Inflammatory macrophage treated with lipopolysaccharide for 4 hours (primary cell): ENCODE measurements at regions not wholly inside any gene's neighbourhood (a gene's known extent, or its start where the extent isn't known, plus 50 kb on each side); places are given as distances from the start of the nearest gene placed in this dataset.

ENCODE experiments used
- DNase-seq: peaks from one replicate; pipeline ENCODE4 v3.0.0-alpha.2; 2020

DNA sequence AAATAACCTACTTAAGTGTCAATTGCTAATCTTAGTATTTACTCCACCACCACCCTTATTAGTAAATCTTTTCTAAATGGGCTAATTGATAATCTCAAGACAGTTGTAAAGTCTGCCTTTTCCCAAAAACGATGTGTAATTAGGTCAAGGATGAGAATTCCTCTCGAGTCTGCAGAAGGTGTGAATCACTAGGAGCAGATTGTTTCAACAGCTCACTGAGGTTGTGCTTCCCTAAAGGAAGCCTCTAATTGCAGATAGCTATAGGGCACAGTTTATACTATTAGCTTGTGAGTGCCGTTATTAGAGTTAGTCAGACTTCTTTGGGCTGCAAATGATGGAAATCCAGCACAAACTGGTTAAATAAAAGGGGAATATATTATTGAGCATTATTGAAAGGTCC is 84.9 kb downstream of the C11orf91 start:
- no peak for DNase-seq

DNA sequence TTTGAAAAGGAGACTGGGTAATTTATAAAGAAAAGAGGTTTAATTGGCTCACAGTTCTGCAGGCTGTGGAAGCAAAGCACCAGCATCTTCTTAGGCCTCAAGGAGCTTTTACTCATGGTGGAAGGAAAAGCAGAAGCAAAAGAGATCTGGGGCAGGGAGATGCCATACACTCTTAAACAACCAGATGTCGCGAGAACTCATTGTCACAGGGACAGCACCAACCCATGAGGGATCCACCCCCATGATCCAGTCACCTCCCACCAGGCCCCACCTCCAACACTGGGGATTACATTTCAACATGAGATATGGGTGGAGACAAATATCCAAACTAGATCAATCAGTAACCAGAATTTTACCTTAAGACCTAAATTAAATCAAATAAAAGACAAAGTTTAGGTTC is 87.2 kb downstream of the C11orf91 start:
- DNase-seq, result no peak

DNA sequence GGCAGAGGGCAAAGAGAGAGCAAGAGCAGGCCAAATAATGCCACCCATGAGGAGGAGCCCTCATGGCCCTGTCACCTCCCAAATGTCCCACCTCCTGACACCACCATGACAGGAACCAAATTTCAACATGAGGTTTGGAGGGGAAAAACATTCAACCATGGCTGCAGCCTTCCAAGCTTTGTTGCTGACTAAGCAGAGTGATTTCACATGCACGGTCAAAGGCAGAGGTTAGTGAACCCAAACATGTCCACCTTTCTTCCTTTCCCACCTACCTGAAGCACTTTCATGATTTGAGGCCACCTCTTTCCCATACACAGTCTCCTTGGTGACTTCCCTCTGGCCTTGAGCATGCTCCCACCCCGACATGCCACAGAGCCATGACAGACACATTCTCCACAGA is 89.7 kb downstream of the C11orf91 start:
- DNase-seq, result no peak

DNA sequence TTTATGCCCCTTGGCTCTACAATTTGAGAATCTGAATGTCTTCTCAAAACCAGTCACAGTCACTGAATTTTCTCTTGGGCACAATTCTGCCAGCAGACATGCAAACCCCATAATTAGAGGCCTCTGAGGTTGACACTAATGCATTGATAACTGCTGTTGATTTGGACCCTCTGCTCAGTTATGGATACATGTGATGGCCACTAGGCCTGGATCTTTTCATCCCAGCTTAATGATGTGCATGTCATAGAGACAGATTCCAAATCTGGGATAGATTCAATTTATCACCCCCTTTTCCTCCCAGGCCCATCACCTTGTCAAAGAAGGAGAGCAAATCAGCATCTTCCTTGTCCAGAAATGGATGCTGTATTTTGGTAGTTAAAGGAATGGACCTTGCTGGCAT is 92.2 kb downstream of the C11orf91 start:
- DNase-seq, result no peak

DNA sequence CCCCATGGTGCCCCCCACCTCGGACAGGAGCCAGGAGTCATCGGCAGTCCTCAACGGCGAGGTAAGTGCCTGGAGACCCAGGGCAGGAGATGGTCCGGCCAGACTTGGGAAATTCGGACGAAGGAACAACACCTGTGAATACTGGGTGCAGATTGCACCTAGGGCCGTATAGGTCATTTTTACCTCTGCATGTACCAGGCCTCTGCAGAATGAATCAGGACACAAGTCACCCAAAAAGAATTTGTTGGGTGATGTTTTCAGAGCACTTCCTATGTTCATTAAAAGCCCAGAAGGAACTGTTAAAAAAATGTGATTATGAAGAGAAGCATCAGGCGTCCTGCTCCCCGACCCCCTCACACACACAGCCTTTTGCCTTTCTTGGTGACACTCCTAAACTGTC is 93.9 kb downstream of the C11orf91 start:
- no peak for DNase-seq

DNA sequence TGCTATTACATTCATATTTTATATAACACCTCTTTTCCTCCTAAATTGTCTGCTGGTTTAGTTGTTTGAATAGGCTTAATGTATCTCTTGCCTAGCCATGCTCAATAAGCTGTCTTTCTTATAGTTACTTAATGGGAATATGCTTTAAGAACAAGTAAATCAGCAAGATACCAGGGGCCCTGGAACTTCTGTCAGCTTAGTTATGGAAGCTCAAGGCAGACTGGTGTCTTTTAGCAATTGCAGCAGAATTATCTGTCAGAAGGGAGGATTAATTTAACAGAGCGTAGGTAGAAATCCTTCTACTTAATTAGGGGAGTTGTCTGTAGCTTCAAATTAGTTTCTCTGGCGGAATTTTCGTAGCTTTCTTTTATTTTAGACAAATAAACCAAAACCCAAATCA is 94.9 kb downstream of the C11orf91 start:
- DNase-seq, result no peak

DNA sequence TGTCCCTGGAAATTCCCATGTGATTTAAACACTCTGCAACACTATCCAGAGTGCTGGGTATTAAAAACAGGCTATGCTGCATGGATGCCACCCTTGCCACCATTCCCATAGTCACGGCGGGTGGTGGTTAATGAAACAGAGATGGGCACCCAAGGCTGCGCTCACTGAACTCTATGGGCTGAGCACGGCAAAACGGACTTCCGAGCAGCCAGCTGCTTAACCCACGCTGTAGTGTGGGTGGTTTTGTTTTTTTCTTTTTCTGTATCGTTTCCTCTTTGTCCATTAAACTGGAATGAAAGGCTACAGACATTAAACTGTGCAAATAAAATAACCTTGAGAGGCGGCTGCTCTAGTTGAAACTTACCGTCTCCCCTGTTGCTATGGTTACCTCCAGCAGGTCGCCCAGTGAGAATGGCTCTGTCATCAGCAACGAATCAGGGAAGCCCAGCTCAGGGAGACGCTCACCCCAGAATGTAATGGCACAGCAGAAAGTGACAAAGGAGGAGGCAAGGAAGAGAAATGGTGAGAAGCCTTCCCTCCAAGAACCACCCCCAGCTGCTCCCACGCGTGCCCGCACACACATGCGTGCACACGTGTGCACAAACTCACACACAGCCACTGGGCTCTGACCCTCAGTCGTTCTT is 102.1 kb downstream of the C11orf91 start:
- no peak for DNase-seq

DNA sequence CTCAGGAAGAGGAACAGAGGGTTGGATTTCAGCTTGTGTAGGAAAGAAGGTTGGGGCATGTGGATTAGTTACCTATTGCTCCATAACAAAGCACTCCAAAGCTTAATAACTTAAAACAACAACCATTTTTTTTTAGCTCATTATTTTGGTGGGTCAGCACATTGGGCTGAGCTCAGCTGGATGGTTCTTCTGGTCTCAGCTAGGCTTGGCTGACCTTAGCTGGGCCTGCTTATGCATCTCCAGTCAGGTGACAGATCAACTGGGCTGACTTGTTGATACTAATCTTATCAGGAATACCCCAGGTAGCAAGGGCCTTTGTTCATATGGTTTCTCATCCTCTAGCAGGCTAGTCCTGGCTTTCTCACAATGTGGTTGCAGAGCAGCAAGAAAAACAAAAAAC is 106.4 kb downstream of the C11orf91 start:
- DNase-seq, result no peak

DNA sequence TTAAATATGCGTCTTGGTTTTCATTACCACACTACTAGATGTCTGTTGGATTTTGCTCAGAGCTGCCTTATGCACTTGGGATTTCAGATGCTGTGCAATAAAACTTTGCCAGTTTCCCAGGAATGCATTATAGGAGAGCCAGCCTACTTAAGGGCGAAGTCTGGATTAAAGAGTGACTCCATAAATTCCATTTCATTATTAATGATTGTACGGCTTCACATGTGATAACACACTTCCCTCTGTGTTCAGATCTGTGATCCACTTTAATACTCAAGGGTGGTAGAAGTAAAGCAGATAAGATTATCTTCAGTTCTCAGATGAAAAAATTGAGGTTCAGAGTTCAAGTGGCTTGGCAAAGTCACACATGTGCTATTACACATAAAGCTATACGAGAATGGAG is 110.2 kb downstream of the C11orf91 start:
- DNase-seq, result no peak

DNA sequence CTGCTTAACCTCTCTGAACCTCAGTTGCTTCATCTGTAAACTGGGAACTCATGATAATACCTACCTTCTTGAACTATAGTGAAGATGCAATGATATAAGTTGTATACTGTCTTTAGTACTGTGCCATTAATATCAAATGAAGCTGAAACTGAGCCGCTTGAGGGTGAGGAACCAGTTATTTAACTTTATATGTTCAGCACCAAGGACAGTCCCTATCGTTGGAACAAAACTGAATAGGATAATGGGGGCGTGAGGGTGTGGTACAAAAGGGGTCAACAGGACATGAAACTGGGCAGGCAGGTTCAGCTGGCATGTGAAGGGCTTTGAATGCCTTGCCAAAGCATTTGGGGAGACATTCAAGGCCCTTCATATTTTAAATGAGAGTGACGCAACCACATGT is 112.6 kb downstream of the C11orf91 start:
- DNase-seq, result no peak

DNA sequence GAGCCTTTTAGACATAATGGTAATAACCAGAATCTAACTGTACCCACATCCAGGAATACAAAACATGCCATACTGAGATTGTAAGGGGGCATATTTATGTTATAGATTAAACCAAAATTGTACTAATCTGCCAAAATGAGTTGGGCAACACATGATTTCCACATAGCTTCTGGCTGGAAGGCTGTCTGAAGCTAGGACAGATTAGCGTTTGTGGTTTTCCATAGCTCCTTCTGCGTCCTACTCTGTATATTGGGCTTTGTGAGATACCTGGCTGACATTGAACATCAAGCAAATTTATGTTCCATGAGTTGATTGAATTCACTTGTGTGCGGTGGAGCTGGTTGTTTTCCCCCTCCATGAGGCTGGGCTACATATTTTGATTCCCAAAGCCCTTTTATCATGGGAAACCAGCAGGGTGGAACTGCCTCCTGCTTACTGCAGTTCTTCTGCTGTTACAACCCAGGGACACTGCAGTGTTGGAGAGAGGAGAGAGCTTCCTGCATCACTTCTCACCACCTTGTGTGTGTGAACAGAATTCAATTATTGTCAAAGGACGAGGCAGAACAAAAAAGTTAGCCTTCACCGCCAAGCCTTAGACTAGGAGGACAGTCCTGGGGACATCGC is 114.9 kb downstream of the C11orf91 start:
- no peak for DNase-seq

DNA sequence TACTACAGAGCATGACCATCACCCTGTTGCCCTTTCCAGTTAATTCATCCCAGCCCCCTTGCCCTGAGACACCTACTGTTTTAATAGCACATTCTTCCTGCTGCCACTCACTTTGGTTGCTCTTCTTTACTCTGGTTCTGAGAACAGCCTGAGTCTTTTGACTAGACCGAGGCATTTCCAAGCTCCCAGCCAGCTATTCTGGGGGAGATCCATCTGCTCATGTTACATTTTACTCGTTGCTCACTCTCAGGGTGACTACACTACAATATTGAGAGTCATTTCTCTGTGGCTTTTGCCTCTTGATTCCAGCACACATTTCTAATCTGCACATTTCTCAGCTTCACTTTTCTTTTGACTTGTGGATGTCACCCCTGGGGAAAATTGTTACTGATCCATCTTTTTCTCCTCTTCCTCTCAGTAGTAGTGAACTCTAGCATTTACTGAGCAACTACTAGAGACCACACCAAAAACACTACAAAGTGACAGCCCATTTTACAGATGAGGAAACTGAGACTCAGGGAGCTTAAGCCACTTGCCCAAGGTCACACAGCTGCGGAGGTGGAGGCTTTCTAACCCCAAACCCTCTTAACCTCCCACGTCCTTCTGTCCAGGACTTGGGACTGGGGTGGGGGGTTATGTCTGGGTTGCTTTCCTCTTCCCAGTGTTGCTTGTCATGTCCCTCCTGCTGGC is 117.8 kb downstream of the C11orf91 start:
- DNase-seq, result no peak

DNA sequence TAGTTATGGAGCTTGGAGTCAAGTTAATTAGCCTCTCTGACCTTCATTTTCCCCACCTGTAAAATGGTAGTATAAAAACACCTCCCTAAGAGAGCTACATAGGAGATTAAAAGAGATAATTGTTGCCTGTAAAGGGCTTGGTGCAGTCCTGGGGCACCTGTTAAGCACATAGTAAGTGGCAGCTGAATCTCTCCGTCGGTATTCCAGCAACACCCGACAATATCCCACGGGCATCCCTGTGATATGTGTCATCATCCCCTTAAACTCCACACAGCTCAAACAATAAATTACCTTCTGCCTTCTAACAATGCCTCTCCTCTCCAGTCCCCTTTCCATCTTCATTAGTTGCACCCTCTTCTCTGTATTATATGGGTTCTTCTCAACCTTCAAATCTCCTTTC is 121.5 kb downstream of the C11orf91 start:
- DNase-seq, result no peak

DNA sequence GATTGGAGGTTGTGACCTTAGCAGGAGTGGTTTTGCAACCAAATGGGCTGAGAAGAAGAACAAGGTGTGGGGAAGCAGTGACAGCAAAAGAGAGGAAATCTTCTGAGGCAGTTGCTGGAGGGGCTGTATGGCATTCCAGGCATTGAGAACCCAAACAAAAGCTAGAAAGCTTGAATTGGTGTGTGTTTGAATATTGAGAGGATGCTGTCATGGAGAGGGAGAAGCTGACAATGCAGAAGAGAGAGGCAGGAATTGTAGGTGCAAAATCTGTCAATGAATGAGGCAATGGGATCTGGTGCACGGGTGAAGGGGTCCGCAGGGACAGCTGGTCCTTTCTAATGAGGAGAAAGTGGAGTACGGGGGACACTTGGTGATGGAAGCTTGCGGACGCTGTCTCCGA is 123.4 kb downstream of the C11orf91 start:
- DNase-seq, result no peak

DNA sequence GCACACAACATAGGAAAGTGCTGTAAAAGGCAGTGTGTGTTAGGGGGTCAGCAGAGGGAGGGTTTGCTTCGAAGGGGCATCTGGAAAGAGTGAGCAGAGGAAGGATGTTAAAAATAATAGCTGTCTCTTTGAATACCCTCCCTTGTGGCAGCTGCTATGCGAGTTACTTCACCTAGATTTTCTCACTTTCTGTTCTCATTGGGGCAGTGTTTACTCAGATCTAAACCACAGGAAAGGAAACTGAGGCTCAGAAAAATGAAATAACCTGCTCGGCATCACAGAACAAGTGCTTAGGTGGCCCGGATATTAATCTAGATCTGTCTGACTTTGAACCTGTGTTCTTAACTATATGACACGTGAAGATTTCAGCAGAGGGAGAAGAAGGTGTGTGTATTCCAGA is 125.3 kb downstream of the C11orf91 start:
- no peak for DNase-seq

DNA sequence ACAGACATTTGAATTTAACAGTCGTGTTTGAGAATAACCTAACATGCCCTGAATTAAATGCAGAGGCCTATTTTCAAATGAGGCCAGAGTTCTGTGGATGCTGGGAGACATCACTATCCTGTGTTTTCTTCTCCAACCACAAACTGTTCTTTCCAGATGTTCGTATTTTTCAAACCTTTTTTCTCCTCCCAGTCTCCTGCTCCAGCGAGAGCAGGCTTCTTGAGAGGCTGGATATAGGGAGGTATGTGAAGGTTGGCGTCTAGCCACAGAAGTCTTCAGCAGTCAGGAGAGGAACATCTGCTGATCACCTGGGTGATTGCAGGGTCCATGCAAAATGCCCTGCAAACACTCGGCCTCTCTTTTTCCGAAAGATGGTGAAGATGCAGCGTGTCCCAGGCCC is 126.3 kb downstream of the C11orf91 start:
- no peak for DNase-seq

DNA sequence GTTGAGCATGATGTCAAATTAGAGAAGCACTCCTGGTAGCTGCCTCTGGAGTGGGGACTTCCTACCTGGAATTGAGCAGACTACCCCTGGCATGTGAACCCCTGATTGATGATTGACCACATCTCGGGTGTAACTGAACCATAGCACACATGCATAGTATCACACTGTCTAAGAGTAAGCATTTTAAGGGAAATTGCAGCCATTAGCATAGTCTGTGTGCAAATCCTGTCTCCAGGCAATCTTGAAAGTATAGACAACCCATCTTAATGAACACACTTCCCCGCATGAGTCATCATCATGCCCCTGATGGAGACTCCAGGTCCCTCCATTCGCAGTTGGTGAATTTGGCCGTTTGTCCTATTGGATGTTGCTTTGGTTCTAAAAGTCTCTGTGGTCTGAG is 131.3 kb downstream of the C11orf91 start:
- no peak for DNase-seq

DNA sequence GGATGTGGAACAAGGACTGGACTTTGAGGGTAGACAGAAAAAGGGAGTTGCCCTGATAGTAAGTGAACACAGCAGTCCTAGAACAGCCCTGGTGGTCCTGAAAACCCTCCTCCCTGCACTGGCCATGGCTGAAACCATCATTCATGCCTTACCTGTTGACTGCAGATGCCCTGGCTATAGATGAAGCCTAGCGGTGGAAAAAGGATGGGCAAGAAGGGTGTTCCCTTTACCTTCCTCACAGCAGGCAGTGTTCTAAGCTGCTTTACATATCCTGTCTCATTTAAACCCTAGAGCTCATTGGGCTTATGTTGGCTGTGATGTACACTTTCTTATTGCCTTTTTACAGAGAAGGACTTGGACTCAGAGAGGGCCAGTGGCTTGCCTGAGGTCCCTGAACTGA is 133.6 kb downstream of the C11orf91 start:
- DNase-seq, result no peak

DNA sequence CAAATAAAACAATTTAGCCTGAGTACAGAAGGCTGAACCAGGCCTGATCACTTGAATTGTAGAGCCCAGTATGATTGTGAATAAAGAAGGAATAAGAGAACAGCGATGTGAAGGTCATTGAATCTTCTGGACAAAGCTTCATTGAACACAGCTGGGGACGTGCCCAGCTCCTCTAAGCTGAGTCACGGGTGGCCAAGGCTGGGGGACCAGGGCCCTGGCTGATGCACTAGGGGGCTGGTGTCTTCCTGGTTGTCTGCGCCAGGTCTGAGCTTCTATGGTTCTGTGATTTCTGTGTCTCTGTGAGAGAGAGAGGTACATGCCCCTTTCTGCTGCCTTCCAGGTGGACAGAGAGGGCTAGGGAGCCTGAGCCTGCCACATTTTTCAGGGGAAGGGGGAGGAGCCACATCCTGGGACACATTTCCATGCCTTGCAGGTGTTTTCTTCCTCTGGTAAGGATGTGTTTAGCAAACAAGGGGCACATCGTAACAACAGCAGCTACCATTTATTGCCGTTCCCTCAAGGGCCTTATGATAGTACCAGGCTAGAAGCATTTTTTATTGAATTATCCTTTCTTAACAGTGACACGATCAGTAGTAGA is 135.7 kb downstream of the C11orf91 start:
- no peak for DNase-seq

DNA sequence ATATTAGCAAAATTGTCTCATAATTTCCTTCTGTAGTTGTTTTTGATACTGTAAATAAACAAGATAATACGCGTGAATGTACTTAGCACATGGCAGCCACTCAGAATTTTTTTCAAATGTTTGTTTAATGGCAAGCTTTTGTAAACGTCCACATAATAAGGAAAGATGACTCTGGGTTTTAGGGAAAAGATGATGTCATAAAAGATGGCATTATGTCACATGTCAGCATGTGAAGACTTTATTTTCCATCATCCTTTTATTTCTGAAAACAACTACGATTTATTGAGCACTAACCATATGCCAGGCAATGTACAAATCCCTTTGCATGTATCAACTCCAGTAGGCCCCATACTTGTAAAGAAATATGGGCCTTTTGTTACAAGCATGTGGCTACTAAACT is 139.9 kb downstream of the C11orf91 start:
- DNase-seq, result no peak

DNA sequence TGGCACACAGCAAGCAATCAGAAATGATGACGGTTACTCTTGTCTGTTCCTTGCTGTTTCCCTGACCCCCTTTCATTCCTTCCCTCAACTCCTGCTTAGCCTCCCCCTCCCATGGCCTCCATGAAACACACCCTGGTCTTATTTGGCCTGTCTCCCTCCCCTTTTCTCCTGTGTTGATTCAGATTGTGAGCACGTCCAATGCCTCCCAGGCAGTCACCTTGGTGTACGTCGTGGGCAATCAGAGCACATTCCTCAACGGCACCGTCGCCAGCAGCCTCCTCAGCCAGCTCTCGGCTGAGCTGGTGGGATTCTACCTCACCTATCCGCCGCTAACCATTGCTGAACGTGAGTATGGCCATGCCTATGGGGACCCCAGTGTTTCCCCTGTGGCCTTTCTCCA is 141.1 kb downstream of the C11orf91 start:
- DNase-seq, result no peak

DNA sequence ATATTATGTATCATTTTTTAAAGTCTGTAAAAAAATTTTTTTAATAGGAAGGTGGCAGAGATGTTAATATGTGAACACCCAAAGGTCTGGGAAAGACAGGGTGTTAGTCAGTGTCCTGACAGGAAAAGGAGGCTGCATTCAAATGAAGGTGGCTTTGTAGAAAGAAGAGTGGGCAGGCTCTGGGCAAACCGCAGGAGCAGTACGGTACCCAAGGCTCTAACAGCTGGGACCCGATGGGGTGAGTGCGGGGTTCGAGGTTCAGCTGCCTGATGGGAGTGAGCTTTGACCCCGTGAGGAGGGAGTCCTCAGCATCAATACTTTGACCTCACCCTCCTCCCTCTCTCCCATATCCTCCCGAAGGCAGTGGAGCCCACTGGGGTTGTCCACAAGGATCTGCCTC is 142.5 kb downstream of the C11orf91 start:
- no peak for DNase-seq

DNA sequence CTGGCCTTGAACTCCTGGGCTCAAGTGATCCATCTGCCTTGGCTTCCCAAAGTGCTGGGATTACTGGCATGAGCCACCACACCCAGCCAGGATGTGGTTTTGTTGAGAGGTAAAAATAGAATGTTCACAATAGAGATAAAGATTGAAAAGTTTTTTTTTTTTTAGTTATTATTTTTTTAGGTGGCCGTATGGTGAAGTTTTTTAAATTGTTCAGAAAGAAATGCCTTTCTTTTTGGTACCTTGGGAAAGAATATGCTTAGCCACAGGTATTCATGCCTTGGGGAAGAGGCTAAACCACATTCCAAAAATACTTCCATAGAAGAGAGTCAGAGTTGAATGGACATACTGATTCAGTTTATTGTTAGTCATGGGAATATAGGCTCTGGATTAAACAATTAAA is 143.4 kb downstream of the C11orf91 start:
- DNase-seq, result no peak

DNA sequence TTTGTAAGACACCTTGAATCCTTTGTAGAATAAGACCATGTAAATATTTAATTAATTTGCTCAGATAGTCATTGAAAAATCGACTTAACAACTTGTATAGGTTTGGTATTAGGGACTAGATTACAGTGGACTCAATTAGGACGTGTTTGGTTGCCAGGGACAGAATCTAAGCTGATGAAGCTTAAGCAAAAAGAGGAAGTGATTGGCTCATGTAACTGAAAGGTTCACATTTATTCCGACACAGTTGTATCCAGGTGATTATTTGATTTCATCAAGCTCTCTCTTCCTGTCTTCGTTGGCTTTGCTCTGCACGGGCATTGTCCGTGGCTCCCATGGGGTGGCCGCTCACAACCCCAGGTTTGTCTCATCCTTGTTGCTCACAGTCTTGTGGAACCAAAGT is 146.4 kb downstream of the C11orf91 start:
- no peak for DNase-seq
